Activated T-cell treated with anti-CD3 and anti-CD28 coated beads for 1 hour (primary cell): ENCODE measurements at regions not wholly inside any gene's neighbourhood (a gene's known extent, or its start where the extent isn't known, plus 50 kb on each side); places are given as distances from the start of the nearest gene placed in this dataset.

Experiments
- DNase-seq: peaks from one replicate; pipeline ENCODE4 v3.0.0-alpha.2; 2020; ENCODE audit warnings: low read depth

DNA sequence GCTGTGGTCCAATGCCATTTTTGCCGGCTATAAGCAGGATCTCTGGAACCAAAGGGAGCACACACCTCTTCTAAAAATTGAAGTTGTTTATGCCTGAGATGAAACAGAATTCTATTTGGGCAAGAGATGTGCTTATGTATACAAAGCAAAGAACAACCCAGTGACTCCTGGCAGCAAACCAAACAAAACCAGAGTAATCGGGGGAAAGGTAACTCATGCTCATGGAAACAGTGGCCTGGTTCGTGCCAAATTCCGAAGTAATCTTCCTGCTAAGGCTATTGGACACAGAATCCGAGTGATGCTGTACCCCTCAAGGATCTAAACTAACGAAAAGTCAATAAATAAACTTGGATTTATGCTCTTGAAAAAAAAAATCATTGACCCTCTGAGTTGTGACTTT, 178.7 kb downstream of the CEMIP2 start:
- no peak for DNase-seq

- no peak for DNase-seq
Measured at GRCh38 chr9:71587576-71588362, 180.5 kb downstream of the CEMIP2 start.

- DNase-seq: no peak
Measured at GRCh38 chr9:71583792-71584191, 184.5 kb downstream of the CEMIP2 start.

DNA sequence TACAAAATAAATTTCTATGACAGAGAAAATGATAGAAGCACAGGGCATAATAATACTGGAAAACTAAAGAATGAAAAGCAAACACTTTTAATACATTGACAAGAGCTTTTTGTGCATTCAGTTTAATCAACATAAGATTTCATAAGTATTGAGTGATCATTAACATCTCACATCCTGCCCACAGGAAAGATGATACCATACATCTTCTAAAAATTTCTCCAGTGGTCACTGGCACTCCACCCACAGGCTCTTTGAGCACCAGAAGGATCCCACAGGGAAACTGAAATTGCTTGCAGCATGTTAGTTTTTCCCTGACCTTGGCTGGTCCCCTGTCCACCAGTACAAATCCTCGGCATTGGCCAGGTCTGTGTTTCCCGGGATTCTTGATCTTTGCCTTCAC, 186.0 kb downstream of the CEMIP2 start:
- DNase-seq: no peak

- no peak for DNase-seq
Measured at GRCh38 chr9:71581101-71581500, 187.2 kb downstream of the CEMIP2 start.

DNA sequence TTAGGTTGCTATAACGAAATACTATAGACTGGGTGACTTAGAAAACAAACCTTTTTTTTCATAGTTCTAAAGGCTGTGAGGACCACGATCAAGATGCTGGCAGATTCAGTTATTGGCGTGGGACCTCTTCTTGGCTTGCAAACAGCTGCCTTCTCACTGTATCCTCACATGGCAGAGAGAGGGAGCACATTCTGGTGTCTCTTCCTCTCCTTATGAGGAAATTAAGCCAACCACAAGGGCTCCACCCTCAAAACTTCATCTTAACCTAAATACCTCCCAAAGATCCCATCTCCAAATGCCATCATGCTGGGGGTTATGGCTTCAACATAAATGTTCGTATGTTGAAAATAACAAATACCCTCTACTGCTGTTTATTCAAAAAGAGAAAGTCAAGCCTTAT, 197.1 kb downstream of the CEMIP2 start:
- DNase-seq: no peak

DNA sequence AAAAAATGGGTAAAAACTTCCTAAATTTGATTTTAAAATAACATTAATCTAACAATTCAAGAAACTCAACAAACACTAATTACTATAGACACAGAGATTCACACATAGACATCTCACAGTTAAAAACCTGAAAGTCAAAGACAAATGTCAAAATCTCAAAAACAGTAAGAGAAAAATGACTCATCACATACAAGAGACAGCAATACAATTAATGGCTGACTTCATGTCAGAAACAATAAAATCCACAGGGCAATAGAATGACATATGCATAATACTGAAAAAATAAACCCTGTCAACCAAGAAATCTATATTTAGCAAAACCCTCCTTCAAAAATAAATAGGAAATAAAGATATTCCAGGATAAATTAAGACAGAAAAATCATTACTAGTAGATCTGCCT, 200.4 kb downstream of the CEMIP2 start:
- no peak for DNase-seq

GRCh38 chr9:71562140-71562539, 206.2 kb downstream of the CEMIP2 start:
- DNase-seq: no peak

GRCh38 chr9:71557310-71557709, 211.0 kb downstream of the CEMIP2 start:
- DNase-seq: no peak

- DNase-seq: no peak
Measured at GRCh38 chr9:71552480-71552879, 215.8 kb downstream of the CEMIP2 start.

GRCh38 chr9:71549023-71549422, 219.3 kb downstream of the CEMIP2 start:
- DNase-seq: no peak

DNA sequence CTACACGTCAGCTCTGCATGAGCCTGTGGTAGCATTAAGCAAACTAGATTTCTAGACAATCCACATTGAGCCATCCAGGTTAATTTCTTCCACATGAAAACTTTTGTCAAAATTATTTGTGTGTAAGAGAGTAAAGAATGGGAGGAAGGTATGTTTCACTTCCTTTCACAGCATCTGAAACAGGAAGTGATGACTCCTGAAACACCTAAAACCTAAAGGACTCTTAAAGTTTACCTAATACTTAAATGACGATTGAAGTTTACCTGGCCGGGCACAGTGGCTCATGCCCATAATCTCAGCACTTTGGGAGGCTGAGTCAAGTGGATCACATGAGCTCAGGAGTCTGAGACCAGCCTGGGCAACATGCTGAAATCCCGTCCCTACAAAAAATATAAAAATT, 223.8 kb downstream of the CEMIP2 start:
- DNase-seq: no peak

DNA sequence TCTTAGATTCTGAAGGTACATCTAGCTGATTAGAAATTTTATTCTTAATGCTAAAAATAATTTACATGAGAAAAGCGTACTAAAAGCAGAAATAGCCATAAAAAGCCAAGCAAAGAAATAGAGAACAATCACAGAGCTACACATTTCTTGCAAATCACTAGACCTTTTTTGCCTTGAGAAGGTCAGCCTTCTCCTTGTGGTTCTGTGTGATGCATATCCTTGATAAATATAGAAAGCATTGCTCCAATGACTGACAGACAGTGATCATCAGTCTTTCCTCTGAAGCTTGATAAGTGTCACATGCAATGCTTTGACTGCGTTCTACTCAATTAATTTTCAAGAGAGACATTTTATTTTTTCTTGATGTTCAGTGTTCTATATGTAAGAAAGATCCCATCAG, 226.9 kb downstream of the CEMIP2 start:
- no peak for DNase-seq

- DNase-seq: no peak
Measured at GRCh38 chr9:71524996-71525580, 243.2 kb downstream of the CEMIP2 start.

- DNase-seq: no peak
Measured at GRCh38 chr9:71524516-71524915, 243.8 kb downstream of the CEMIP2 start.

DNA sequence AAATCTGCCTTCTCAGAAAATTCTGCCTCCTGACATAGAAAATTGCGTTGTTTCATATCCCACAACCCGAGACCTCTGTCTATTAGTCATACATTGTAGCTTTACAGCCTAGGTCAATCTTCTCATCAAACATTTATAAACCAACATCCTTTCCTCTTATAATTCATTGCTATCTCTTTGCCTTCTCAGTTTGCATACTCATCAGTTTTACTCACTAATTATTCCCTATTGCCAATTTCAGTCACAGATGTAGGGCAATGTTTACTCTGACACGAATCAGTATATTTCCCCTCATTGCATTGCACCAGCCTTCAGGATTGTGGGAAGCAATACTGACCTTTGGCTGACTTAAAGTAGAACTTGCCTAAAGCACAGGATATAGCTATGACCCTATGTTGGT, 247.2 kb downstream of the CEMIP2 start:
- no peak for DNase-seq

- DNase-seq: no peak
Measured at GRCh38 chr9:71519098-71519696, 249.1 kb downstream of the CEMIP2 start.

DNA sequence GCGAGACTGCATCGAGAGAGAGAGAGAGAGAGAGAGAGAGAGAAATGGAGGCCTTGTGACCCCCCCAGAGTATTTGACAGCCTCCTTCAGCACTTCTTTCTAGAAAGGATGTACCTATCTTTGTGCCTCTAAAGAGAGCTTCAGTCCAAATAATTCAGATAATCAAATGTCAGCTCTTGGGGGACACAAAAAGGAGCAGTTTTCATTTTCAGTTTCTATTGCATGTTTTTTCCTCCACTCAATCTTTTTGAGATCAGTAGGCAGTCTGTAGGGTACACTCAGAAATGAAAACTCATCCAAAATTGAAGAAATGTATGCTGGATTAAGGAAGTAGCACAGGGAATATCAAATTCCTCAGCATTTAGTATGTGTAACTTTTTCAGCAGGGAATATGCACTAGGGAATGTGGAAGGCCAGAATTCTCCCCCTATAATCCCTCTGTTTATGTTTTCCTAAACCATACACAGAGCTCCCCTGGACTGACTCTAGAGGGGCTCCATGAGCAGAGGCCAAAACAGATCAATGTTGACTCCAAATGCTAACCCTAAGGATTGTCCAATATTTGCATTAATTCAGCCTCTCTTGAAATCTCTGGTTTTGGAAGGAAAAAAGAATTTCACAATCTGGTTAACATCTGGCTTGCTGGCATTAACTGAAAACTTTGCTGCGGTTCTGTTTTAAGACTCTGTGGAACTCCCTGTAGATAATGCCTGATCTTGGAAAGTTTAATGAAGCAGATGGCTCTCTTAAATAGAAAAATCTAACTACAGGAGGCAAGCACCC, 250.1 kb downstream of the CEMIP2 start:
- DNase-seq: no peak

- no peak for DNase-seq
Measured at GRCh38 chr9:71515626-71516025, 252.7 kb downstream of the CEMIP2 start.

DNA sequence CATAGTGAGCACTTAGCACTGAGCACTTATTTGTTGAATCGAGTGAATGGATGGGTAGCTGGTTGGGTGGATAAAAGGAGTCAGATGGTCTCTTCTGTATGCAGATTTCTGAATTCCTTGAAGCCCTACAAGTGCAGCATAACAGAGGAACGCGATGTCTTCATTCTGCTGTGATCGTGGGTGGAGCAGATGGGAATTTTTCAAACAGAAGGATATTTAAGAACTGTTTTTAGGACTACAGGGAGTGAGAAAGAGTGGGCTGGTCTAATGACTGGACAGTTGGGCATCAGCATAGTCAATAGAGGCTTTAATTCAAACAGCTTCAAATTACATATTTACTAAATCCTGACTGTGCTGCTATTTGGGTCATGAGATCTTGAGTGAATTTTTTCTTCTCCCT, 253.2 kb downstream of the CEMIP2 start:
- no peak for DNase-seq

DNA sequence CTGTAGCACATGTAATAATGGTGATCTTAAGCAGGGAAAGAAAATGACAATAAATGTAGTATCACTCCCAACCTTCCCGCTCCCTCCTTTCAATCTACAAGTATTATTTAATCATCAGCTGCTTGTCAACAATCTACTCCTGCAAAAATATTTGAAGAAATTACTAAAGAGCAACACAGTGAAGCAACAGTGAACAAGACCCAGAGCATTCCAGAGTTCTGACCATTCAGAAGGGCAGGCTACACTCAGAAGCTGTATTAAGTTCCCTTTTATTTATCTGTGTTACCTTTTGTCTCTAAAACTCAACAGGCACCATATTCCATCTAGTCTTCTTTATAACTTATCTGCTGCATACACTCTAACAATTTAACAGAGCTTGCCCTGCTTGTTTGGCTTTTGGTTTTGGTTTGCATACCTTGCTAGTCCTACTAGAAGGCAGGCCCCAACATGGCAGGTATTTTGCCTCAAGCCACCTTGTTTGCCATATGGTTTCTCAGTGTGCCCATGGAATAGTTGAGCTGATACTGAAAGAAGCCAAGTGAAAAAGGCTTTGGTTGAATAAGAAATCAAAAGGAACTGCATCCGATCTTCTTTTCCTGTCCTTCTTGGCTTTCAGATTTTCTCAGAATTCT, 253.9 kb downstream of the CEMIP2 start:
- no peak for DNase-seq

- no peak for DNase-seq
Measured at GRCh38 chr9:71509054-71509453, 259.3 kb downstream of the CEMIP2 start.
